ENCODE measurements at regions not wholly inside any gene's neighbourhood (a gene's known extent, or its start where the extent isn't known, plus 50 kb on each side); places are given as distances from the start of the nearest gene placed in this dataset.

DNA sequence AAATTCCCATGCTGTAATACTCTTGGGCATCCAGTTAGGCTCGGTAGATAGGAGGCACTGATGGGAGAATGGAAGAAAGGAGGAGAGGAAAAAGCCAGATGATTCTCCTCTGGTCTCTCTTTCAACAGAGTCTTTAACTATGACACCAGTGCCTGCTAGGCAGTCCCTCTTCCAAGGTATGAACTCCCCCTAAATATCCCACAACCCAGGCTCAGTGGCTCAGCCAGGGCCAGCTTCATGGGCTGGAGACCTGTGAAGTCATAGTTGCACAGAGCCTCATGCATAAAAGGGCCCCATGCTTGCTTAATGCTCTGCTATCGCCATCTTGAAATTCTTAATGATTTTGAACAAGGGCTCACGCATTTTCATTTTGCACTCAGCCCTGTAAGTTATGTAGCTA is 869.2 kb upstream of the GCFC2 start:
- no peak for DNase-seq (ENCODE audit: low spot score)

DNA sequence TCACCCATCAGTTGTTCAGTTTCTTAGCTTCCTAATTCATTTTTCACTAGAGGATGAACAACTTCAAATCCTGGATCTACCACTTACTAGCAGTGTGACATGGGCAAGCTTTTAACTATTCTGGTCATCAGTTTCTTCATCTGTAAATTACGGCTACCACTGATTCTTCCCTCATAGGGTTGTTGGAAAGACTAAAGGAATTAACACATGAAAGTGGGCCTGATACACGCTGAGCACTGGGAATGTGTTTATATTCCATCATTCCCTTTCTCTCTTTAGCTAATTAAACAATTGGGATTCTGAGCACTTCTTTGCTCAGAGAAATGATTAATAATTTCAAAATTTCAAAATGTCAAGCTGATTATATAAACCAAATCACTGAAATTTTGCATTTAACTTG is 862.3 kb upstream of the GCFC2 start:
- DNase-seq (ENCODE audit: low spot score): no peak

DNA sequence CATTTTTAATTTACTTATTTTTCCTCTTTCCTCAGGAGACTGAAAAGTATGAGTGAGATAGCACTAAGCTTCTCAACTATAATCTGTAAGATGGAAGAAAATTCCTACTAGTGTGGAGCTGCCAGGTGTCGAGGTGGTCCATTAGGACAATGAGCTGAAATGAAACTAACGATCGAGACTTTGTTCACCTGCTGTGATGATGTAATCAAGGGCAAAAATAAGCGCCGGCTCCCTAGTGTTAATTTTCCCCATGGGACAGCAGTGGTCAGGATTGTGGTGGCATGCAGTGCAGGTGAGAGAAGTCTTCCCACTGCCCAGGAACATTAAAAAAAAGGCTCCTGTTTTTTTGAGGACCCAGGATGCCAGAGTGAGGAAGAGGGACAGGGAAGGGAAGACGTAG is 859.1 kb upstream of the GCFC2 start:
- no peak for DNase-seq (ENCODE audit: low spot score)

DNA sequence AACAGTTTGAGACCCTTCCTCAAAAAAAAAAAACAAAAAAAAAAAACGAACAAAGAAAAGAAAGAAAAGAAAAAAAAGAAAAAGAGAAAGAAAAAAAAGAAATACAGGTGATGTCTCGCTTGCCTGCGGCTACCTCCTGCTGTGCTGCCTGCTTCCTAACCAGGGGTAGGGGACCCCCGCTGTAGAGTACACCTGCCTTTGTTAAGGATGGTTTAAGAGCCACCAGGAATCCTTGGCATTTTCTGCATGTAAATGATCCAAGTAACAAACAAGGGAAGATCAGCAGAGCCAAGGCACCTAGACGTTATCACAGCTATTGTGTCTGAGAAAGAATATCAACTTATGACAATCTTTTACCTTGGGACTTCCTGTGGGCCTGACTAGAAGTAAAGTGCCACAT is 856.8 kb upstream of the GCFC2 start:
- DNase-seq (ENCODE audit: low spot score): no peak

DNA sequence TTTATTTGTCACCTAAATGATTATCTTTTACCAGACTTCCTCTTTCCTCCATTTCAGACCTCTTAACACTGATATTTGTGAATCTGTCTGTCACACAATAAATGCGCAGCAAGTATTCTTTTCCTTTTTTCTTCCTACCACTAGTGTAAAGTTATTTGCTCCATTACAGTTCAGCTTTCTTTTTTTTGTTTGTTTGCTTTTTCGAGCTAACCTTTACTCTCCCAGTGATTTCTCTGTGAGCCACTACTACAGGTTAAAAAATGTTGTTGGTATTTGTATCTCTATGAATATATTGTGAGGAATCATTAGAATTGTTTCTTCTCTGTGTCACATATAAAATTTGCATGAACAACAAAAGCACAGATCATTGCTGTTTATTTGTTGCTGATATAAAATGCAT is 854.0 kb upstream of the GCFC2 start:
- no peak for DNase-seq (ENCODE audit: low spot score)

DNA sequence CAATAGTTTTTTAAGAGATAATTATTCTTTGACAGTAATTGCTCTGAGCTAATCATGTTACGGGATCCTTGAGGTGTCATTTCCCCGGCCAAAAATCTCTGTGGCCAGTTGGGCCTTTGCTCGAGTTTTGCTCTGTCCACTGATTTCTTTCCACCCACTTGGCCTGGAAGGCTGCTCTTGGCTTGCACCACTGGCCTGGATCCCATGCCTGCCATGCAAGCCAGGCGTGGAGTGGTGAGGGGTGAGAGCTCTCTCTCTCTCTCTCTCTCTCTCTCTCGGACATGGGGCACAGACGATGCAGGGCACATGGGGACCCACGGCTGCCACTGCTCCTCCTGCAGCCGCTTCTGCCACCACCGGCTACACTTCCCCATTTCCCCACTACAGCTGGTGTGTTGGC is 853.0 kb upstream of the GCFC2 start:
- DNase-seq (ENCODE audit: low spot score): no peak

DNA sequence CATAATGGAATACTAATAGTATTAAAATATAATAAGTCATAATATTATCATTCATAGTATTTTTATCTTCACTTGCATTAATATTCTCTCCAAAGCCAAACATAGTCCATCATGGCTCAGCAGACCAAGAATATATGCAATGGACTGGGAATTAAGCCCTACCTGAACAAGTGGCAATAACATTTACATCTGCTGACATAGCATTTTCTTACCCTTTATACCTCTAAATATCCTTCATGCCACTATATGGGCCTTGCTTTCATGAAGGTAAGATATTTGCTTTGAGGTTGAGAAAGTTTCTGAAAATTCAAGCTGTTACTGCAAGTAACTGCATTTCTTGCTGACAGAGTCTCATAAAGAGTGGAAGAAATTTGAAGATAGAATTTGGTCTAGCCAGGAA is 847.4 kb upstream of the GCFC2 start:
- DNase-seq (ENCODE audit: low spot score): no peak

DNA sequence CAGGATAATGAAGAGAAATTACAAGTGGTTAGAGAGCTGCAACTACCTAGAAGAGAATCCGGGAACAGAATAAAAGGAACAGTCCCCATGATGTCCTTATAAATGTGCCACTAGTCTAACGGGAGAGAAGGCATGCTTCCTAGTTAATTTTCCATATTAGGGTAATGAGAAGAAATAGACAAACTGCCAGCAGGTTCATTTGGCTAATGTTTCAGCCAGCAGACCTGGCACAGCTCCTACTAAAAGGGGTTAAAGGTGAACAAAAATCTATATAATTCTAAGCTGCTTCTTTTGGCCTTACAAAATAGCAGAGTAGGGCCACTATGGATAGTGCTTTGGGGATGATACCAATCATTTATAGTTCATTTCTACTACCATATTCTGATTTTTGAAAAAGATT is 845.3 kb upstream of the GCFC2 start:
- no peak for DNase-seq (ENCODE audit: low spot score)

DNA sequence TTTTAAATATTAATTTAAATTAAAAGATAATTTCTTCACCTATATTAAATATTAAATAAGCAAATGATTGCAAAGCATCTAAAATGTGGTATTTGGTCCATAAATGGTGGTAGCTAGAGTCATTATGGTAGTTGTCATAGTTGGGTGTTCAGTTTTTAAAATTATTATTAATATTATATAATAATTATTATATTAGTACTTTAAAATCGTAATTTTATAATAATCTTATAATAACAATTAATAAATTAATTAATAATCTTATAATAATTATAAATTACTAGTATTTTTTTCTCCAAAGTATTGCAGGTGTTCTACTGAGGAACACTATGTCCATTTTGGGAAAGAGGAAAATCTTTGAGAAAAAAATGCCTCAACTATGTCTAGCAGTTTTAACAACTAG is 835.5 kb upstream of the GCFC2 start:
- DNase-seq (ENCODE audit: low spot score): no peak

DNA sequence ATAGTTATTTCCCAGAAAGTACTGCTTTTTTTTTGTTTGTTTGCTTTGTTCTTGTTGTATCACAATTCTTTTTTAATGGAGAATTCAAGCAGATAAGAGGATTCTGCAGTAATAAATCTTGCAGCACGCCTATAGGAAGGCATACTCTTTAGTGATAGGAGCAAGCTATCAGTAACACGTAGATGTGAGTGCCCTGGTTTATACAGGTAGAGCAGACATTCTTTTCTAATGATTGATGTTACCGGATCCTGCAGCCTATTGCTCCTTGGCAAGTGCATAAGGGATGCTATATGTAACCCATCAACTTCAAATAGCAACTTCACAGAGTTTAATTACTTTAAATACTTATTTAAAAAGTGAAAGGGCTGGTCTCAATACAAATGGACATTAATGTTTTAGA is 834.2 kb upstream of the GCFC2 start:
- DNase-seq (ENCODE audit: low spot score): no peak

DNA sequence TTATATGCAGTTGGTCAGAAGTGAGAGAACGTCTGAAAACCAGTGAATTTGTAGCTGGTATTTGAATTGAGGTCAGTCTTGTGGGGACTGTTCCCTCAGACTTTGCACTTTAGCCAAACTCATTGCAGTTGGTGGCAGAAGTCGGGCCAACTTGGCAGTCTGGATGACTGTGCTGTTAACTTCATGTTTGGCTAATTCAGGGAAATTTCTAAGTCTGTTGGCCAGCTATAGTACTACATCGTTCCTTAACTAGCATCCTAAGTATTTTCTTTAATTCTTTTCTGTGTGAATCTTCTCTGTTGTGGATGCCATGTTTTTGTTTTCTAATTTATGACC is 806.8 kb upstream of the GCFC2 start:
- no peak for DNase-seq (ENCODE audit: low spot score)

DNA sequence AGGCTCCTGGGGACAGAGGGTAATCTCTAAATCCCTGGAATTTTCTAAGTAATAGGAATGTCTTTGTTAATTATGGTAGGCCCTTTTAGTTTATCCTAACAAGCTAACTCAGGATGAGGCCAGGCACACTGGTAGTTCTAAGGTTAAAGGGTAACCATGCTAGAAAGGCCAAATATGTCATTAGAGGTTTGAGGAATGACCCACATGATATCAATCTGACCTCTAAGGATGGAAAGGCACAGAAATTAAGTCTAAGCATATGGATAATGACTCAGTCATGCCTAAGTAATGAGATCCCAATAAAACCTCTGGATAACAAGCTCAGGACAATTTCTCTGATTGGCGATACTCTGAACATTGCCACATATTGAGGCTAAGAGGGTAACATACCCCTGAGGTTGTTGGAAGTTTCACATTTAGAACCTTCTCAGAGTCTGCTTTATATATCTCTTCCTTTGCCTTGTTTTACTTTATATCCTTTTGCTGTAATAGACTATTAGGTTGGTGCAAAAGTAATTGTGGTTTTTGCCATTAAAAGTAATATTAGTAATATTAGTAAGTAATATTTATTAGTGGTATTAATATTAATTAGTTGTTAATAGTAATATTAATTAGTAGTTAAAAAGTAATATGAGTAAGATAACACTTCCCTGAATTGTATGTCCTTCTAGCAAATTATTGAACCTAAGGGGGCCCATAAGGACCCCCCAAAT is 806.3 kb upstream of the GCFC2 start:
- no peak for DNase-seq (ENCODE audit: low spot score)

DNA sequence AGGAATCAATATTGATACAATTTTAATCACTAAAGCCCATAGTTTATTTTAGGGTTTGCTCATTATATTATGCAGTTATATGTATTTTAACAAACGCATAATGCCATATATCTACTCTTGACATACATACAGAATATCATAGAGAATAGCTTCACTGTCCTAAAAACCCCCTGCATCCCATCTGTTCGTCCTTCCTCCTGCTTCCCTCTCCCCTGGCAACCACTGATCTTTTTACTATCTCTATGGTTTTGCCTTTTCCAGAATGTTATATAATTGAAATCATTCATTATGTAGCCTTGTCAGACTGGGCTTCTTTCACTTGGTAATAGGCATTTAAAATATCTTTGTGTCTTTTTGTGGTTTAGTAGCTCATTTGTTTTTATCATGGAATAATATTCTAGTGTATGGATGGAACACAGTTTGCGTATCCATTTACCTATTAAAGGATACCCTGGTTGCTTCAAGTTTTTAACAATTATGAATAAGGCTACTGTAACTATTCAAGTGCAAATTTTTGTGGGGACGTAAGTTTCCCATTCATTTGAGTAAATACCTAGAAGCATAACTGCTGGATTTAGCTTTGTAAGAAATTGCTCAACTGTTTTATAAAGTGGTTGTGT is 801.6 kb upstream of the GCFC2 start:
- no peak for DNase-seq (ENCODE audit: low spot score)

DNA sequence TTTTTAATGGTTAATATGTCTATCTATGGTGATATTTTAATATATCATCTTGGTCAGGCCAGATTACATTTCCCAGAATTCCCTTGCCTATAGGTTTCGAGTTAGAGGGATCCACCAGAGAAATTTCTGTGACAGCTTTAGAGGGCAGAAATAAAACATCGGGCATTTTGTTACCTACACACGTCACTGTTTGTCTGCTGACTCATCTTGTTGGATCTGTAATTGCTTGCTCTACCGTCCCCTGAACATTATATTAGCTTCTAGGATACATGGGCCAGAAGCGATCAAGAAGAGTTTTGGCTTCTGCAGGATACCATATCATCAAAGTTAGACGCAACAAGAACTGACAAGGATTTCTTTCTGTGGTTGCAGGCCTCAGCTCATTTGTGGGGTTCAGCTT is 795.8 kb upstream of the GCFC2 start:
- DNase-seq (ENCODE audit: low spot score): peak; percentile 51

DNA sequence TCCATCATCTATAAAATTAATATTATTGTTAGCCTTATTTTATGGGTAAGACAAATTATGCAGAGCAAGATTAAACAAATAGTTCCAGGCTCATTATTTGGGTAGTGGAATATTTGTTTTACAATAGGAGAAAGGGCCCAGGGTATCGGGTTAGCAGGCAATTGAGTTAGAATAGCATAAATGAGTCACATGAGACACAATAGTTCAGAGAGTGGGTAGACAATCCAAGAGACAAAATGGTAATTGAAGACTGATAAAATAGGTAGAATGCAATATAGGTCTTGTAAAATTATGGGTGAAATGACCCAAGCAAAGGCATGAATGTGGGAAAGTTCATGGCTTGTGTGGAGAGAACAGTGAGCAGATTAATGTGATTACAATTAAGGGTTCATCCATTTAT is 790.9 kb upstream of the GCFC2 start:
- DNase-seq (ENCODE audit: low spot score): no peak

DNA sequence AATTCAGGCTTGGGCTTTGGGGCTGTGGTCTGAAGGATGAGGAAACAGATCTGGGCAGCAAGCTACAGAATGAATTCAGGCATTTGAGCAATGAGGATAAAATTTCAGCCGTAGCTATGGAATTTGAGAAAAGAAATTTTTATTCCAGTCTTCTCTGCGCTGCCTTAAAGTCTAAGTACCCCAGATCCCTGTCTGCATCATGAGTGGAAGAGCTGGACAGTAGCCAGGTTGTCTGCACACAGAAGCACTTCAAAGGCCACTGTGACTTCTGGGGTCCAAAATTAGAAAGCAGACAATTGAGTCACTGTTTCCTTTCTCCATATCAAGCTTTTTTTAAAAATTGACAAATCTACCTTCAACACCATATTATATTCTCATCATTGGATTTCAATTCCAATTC is 787.6 kb upstream of the GCFC2 start:
- DNase-seq (ENCODE audit: low spot score): no peak

DNA sequence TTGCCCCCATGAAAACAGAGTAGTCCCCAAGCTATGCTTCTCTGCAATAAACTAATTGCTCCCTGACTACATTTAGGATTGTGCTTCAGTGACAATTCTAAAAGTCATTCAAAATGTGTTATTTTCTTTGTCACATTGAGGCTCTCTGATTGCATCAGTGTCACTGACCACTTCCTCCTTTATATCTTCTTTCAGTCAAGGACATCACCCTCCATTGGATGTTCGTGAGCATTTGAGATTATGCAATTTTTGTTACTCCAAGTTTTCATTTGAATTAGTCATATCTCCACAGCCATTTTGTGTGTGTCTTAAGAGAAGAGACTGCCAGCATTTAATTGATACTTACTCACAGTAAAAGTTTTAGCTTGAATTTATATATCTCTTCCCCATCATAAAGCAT is 780.8 kb upstream of the GCFC2 start:
- peak; percentile 24 for DNase-seq (ENCODE audit: low spot score)

DNA sequence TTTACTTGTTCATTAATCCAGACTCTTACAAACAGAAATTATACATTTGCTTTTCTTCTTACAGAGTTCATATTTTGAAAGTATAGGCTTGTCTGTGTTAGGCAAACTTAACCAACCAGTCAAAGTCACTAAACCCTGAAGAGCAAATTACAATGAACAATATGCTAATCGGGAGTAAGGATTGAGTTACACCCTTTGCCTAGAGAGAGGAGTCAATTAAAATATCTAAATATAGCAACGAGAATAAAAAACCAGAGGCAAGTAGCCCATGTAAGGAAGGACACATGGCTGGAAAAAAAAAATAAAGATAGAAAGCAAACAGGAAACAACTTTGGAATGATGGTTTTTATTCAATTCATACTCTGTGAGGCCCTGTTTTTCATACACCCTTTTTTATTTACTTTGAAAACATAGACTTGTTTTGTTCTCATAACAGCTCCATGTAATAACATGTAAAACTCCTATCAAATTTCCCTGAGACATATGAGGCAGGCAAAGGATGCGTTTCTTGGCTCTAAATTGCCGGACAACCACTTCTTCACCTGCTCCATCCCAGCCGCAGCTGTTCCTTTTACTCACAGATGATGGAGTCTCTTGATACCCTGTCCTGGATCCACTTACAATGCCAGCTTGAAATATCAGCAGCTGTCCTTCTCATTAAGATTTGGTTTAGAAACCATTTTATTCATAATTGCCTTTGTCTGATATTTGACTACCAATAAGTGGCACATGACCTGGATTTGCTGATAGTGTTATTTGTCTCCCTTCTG is 767.7 kb upstream of the GCFC2 start:
- no peak for DNase-seq (ENCODE audit: low spot score)

DNA sequence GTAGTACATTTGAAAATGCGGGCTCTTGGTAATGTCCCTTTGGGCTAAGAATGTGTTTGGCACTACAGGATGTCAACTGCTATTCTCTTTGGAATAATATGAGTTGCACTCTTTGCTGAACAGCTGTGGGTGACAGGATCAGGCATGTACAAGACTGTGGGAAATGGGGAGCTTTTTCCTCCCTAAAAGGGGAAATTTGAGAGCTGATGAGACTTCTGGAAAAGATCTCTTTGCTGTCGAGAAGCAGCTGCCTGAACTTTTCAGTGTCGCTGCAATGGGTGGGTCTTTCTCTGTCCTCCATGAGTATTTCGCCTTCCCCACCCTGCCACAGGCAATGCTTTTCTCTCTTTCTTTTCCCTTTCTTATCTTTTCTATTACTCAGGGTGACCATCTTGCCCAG is 762.2 kb upstream of the GCFC2 start:
- DNase-seq (ENCODE audit: low spot score): no peak

DNA sequence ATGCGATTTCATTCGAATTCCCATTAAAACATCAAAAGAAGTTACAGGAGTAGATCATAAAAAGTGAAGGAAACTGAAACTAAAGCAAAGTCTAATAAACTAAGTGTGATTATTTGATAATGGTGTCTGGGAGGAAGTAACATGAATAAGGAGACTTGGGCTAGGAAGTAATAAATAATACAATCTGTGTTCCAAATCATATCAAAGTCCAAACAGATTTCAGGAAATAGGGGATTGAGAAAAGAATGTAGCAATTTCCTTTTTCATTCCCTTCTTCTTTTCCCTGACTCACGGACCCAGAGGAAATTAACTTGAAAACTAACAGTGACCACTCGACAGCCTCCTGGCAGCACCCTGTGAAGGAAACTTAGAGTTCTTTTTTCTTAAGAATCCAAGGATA is 758.4 kb upstream of the GCFC2 start:
- DNase-seq (ENCODE audit: low spot score): no peak

DNA sequence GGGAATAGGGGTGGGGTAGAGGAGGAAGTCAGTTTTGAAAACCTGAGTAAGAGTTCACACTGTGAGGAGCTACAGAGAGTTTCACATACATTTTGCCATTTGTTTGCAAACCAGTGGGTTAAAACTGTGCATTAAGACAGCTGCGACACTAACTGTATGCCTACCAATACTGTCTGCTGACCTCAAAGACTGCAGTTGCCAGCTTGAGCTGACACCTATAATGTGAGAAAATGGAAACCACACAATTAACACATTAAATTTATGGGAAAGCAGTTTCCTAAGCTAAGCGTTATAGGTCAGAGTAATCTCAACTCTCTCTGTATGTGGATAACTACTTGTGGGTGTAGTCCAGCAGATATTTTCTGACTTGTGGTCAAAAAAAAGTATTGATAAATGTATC is 756.6 kb upstream of the GCFC2 start:
- DNase-seq (ENCODE audit: low spot score): no peak

DNA sequence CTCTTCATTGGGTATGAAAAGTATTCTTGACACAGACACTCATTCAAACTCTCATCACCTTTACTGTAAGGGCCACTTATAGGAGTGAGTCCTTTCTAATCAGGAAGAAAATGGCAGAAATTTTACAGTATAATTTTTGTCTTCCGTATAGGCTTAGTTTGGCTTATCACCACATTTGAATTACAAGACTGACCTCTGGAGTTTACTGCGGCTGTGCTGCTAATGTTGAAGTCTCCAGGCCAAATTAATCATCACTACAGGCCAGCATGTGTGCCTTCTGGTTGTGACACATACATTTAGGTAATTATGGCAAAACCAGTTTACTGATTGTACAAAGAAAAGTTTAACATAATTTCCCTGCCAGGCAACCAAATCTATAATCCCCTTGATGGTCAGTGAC is 753.6 kb upstream of the GCFC2 start:
- no peak for DNase-seq (ENCODE audit: low spot score)

DNA sequence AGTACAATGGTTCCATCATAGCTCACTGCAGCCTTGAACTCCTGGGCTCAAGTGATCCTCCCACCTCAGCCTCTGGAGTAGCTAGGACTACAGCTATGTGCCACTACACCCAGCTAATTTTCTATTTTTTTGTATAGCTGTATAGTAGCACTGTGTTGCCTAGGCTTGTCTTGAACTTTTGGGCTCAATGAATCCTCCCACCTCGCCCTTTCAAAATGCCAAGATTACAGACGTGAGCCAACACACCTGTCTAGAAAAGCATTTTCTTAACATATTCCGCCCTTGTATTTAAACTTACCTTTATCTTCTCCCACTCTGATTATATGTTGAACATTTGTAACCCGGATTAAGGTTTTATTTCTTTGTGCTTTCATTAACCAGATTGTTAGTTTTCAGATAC is 750.7 kb upstream of the GCFC2 start:
- DNase-seq (ENCODE audit: low spot score): no peak

DNA sequence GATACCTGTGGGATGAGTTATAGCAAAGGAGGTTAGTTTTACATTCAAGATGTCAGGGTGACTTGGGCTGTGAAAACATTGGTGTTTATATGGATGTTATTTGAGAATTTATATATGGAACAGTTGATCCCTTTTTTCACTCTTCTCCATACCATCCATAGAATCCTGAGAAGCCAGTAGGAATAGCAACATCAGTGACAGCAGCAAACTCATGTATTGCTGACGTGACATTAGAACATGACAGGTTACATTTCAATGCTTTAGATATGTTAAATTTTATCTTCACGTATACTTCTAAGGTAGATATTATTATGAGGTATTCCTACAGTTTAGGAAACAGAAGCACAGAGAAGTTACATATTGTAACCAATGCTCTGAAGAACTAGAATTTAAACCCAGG is 745.2 kb upstream of the GCFC2 start:
- no peak for DNase-seq (ENCODE audit: low spot score)
